ENCODE measurements at regions not wholly inside any gene's neighbourhood (a gene's known extent, or its start where the extent isn't known, plus 50 kb on each side); places are given as distances from the start of the nearest gene placed in this dataset.

DNA sequence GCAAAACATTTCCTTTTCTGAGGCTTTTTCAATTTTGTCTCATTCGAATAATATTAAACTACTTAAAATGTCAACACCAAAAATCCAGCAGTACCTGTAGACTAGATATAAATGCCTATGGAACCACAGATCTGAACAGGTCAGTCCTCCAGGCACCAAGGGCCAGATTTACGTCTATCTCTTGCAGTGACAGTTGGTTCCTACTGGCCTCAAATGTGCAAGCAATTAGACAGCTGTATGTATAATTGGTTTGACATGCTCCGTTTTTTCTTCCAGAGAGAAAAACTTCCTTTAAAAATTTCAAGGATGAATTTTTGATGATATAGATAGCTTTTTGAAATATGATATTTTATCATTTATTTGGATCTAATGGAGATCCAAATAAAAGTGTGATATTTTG lies 443.8 kb upstream of the POU3F3 start:
- no peak for TF ChIP-seq POLR2A (IDR thresholded peaks at IDR 0.05)
- TF ChIP-seq, protein P1, sequence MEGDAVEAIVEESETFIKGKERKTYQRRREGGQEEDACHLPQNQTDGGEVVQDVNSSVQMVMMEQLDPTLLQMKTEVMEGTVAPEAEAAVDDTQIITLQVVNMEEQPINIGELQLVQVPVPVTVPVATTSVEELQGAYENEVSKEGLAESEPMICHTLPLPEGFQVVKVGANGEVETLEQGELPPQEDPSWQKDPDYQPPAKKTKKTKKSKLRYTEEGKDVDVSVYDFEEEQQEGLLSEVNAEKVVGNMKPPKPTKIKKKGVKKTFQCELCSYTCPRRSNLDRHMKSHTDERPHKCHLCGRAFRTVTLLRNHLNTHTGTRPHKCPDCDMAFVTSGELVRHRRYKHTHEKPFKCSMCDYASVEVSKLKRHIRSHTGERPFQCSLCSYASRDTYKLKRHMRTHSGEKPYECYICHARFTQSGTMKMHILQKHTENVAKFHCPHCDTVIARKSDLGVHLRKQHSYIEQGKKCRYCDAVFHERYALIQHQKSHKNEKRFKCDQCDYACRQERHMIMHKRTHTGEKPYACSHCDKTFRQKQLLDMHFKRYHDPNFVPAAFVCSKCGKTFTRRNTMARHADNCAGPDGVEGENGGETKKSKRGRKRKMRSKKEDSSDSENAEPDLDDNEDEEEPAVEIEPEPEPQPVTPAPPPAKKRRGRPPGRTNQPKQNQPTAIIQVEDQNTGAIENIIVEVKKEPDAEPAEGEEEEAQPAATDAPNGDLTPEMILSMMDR (IDR thresholded peaks at IDR 0.05) = no peak
